H9 (cell line): ENCODE measurements at regions not wholly inside any gene's neighbourhood (a gene's known extent, or its start where the extent isn't known, plus 50 kb on each side); places are given as distances from the start of the nearest gene placed in this dataset.
A peak's percentile ranks its signal among the peaks of the same experiment; 100 is the strongest.

Experiments used
- DNase-seq: peaks from one replicate; pipeline ENCODE4 v3.0.0-alpha.2; 2017
- H2AFZ ChIP-seq: one replicate; pipeline ENCODE4 v1.6.1; 2013; ENCODE audit warnings: mild to moderate bottlenecking, low read length, control low read depth, moderate library complexity
- H2AK5ac ChIP-seq: 2 replicates; pipeline ENCODE4 v1.6.1; 2013; ENCODE audit warnings: low read length, control low read depth, mixed read lengths; ENCODE audit not compliant: insufficient read length
- H2BK120ac ChIP-seq: one replicate; pipeline ENCODE4 v1.6.1; 2013; ENCODE audit warnings: low read depth, mild to moderate bottlenecking, low read length, control low read depth, inconsistent platforms; ENCODE audit not compliant: poor library complexity, severe bottlenecking
- H2BK12ac ChIP-seq: 2 replicates; pipeline ENCODE4 v1.6.1; 2013; ENCODE audit warnings: low read length, control low read depth, mixed read lengths, low read depth; ENCODE audit not compliant: insufficient read length
- H2BK15ac ChIP-seq: 2 replicates; pipeline ENCODE4 v1.6.1; 2013; ENCODE audit warnings: low read depth, low read length, control low read depth
- H2BK20ac ChIP-seq: one replicate; pipeline ENCODE4 v1.6.1; 2013; ENCODE audit warnings: low read depth, mild to moderate bottlenecking, low read length, control low read depth, inconsistent platforms; ENCODE audit not compliant: poor library complexity, severe bottlenecking
- H2BK5ac ChIP-seq: 2 replicates; pipeline ENCODE4 v1.6.1; 2013; ENCODE audit warnings: low read length, control low read depth, mixed read lengths; ENCODE audit not compliant: insufficient read length
- H3K14ac ChIP-seq: 2 replicates; pipeline ENCODE4 v1.6.1; 2013; ENCODE audit warnings: low read length, control low read depth; ENCODE audit not compliant: insufficient read depth
- H3K18ac ChIP-seq: 2 replicates; pipeline ENCODE4 v1.6.1; 2013; ENCODE audit warnings: low read depth, mild to moderate bottlenecking, mixed read lengths, low read length, control low read depth; ENCODE audit not compliant: insufficient read length
- H3K23ac ChIP-seq: 2 replicates; pipeline ENCODE4 v1.6.1; 2013; ENCODE audit warnings: low read length, control low read depth, mixed read lengths, low read depth; ENCODE audit not compliant: insufficient read length
- H3K23me2 ChIP-seq: 2 replicates; pipeline ENCODE4 v1.6.1; 2013; ENCODE audit warnings: low read depth, mild to moderate bottlenecking, mixed read lengths, low read length, control low read depth; ENCODE audit not compliant: insufficient read length, poor library complexity, severe bottlenecking
- H3K27ac ChIP-seq: 2 replicates; pipeline ENCODE4 v1.5.1; 2013; ENCODE audit warnings: low read length, control low read depth, mixed read lengths, low read depth; ENCODE audit not compliant: insufficient read length
- H3K27me3 ChIP-seq: 2 replicates; pipeline ENCODE4 v1.6.1; 2013; ENCODE audit warnings: low read length, control low read depth, inconsistent platforms; ENCODE audit not compliant: insufficient read depth
- H3K4ac ChIP-seq: 2 replicates; pipeline ENCODE4 v1.6.1; 2013; ENCODE audit warnings: low read depth, mild to moderate bottlenecking, control low read depth, inconsistent platforms, low read length, moderate library complexity
- H3K4me1 ChIP-seq: 2 replicates; pipeline ENCODE4 v1.6.1; 2013; ENCODE audit warnings: low read length, control low read depth, inconsistent platforms; ENCODE audit not compliant: insufficient read depth
- H3K4me2 ChIP-seq: 2 replicates; pipeline ENCODE4 v1.6.1; 2013; ENCODE audit warnings: low read length, control low read depth, mixed read lengths; ENCODE audit not compliant: insufficient read length, insufficient read depth
- H3K56ac ChIP-seq: 2 replicates; pipeline ENCODE4 v1.6.1; 2013; ENCODE audit warnings: low read depth, mild to moderate bottlenecking, mixed read lengths, low read length, control low read depth; ENCODE audit not compliant: insufficient read length
- H3K79me1 ChIP-seq: 2 replicates; pipeline ENCODE4 v1.6.1; 2013; ENCODE audit warnings: low read depth, mild to moderate bottlenecking, moderate library complexity, low read length, control low read depth, inconsistent platforms; ENCODE audit not compliant: insufficient read depth, poor library complexity, severe bottlenecking
- H3K79me2 ChIP-seq: 2 replicates; pipeline ENCODE4 v1.6.1; 2013; ENCODE audit warnings: low read length, control low read depth, inconsistent platforms; ENCODE audit not compliant: insufficient read depth
- H3K9ac ChIP-seq: 2 replicates; pipeline ENCODE4 v1.6.1; 2013; ENCODE audit warnings: low read length, control low read depth, mixed read lengths; ENCODE audit not compliant: insufficient read length; ENCODE audit errors: extremely low read depth
- H3K9me3 ChIP-seq: one replicate; pipeline ENCODE4 v1.6.1; 2013; ENCODE audit warnings: low read depth, low read length, inconsistent platforms; ENCODE audit not compliant: control insufficient read depth
- H3T11ph ChIP-seq: one replicate; pipeline ENCODE4 v1.6.1; 2013; ENCODE audit warnings: mild to moderate bottlenecking, low read length, control low read depth, inconsistent platforms
- H4K20me1 ChIP-seq: one replicate; pipeline ENCODE4 v1.6.1; 2013; ENCODE audit not compliant: control insufficient read depth, insufficient read length, insufficient read depth
- H4K5ac ChIP-seq: 2 replicates; pipeline ENCODE4 v1.6.1; 2013; ENCODE audit warnings: low read depth, mild to moderate bottlenecking, mixed read lengths, low read length, control low read depth; ENCODE audit not compliant: insufficient read length
- H4K8ac ChIP-seq: replicated peaks from 2 replicates; pipeline ENCODE4 v1.6.1; 2013; ENCODE audit warnings: low read length, control low read depth, mixed read lengths, low read depth; ENCODE audit not compliant: insufficient read length
- H4K91ac ChIP-seq: 2 replicates; pipeline ENCODE4 v1.6.1; 2013; ENCODE audit warnings: low read depth, mild to moderate bottlenecking, moderate library complexity, mixed read lengths, low read length, control low read depth; ENCODE audit not compliant: insufficient read length
- H3K27ac Mint-ChIP-seq, 3 experiments: 2 replicates in 2 of 3; 3 replicates in 1 of 3; pipeline ENCODE4 v1.8.0; 2020 to 2021; ENCODE audit warnings: mixed read lengths in 3 of 3, mild to moderate bottlenecking in 1 of 3, moderate library complexity in 1 of 3
- H3K27me3 Mint-ChIP-seq: 2 replicates; pipeline ENCODE4 v1.8.0; 2021; ENCODE audit warnings: low read depth, mild to moderate bottlenecking, moderate library complexity, mixed read lengths
- H3K36me3 Mint-ChIP-seq, 3 experiments: 2 replicates in 2 of 3; 3 replicates in 1 of 3; pipeline ENCODE4 v1.8.0; 2020 to 2021; ENCODE audit warnings: low read depth in 3 of 3, mixed read lengths in 3 of 3; ENCODE audit not compliant: insufficient read depth in 1 of 3
- H3K4me1 Mint-ChIP-seq, 2 experiments: 2 replicates each; pipeline ENCODE4 v1.8.0; 2020; ENCODE audit warnings: mixed read lengths in 2 of 2
- H3K4me3 Mint-ChIP-seq, 2 experiments: 2 replicates in 1 of 2; 3 replicates in 1 of 2; pipeline ENCODE4 v1.8.0; 2020 to 2021; ENCODE audit warnings: mild to moderate bottlenecking in 2 of 2, mixed read lengths in 2 of 2, moderate library complexity in 1 of 2
- H3K9me3 Mint-ChIP-seq, 2 experiments: 2 replicates in 1 of 2; 3 replicates in 1 of 2; pipeline ENCODE4 v1.8.0; 2020; ENCODE audit warnings: mild to moderate bottlenecking in 2 of 2, mixed read lengths in 2 of 2, moderate library complexity in 1 of 2
- WGBS: extraction: QIAGEN DNeasy Blood & Tissue Kit; methylation state at CpG from one replicate; pipeline ENCODE4 v1.1.7; 2013; ENCODE audit warnings: missing lambda C conversion rate, low lambda C conversion rate, mixed read lengths; ENCODE audit not compliant: insufficient read length; ENCODE audit errors: extremely low coverage; 5-methylcytosine and 5-hydroxymethylcytosine counted together
- TF ChIP-seq, protein P1 (sequence below): fragments of 200-600 bp; sonication (generic); conservative IDR thresholded peaks from 3 replicates; pipeline ENCODE4 v1.8.0; 2021; ENCODE audit warnings: antibody characterized with exemption, mild to moderate bottlenecking

DNA sequence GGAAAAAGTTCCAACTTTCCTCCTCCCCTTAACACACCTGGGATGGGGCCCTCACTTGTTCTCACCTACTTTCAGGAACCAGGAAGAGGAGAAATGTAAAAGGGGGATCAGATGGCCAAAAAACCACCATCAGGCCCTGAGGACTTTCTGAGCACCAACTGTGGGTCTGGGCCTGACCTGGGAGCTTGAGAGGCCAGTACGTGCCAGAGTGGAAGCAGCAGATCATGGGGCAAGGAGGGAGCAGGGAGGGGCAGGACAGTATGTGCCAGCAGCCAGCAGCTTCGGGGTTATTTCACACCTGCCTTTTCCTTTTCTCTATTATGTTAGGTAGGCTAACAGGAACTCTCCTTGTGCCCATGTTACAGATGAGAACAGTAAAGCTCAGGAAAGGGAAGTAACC, 118.8 kb upstream of the UNC5B start:
- Histone ChIP-seq H2BK120ac (no peak overlapping the region), H4K5ac (no peak overlapping the region), H3K23ac (no peak overlapping the region), H3K18ac (no peak overlapping the region), H3K4me2 (no peak overlapping the region), H3K27me3 (no peaks in the 10 kb centered on the region), H3T11ph (no peak overlapping the region), H2AK5ac (no peak overlapping the region), H4K8ac (no peak overlapping the region), H2BK12ac (no peak overlapping the region), H4K91ac (no peak overlapping the region), H2BK20ac (no peak overlapping the region), H3K9me3 (no peaks in the 10 kb centered on the region), H2BK5ac (no peak overlapping the region), H3K56ac (no peak overlapping the region), H2AFZ (no peak overlapping the region), H2BK15ac (no peak overlapping the region; the same call in 1 of the 2 replicates), H3K79me1 (no peaks in the 10 kb centered on the region), H3K14ac (0 out of 2 replicates have a peak overlapping the region, but pooled peaks have one; percentile 20), H3K23me2 (no peaks in the 10 kb centered on the region), H4K20me1 (no peaks in the 10 kb centered on the region), H3K27ac (no peak overlapping the region), H3K9ac (no peak overlapping the region), H3K79me2 (no peaks in the 10 kb centered on the region), H3K4ac (no peak overlapping the region), H3K4me1 (no peaks in the 10 kb centered on the region; the same call in 1 of the 2 replicates)
- Mint-ChIP-seq H3K36me3 (no peaks in the 10 kb centered on the region), H3K9me3 (no peaks in the 10 kb centered on the region; a peak in 2 of 5 replicates), H3K27me3 (peaks cover 20% of the 10 kb centered on the region), H3K4me3 (no peak overlapping the region), H3K4me1 (peaks cover 8 to 20% of the 10 kb centered on the region in 2 experiments), H3K27ac (no peak overlapping the region)
- no CpG with 5 or more reads among the region's 2 CpGs for WGBS
- DNase-seq, result no peak
- TF ChIP-seq, protein P1, sequence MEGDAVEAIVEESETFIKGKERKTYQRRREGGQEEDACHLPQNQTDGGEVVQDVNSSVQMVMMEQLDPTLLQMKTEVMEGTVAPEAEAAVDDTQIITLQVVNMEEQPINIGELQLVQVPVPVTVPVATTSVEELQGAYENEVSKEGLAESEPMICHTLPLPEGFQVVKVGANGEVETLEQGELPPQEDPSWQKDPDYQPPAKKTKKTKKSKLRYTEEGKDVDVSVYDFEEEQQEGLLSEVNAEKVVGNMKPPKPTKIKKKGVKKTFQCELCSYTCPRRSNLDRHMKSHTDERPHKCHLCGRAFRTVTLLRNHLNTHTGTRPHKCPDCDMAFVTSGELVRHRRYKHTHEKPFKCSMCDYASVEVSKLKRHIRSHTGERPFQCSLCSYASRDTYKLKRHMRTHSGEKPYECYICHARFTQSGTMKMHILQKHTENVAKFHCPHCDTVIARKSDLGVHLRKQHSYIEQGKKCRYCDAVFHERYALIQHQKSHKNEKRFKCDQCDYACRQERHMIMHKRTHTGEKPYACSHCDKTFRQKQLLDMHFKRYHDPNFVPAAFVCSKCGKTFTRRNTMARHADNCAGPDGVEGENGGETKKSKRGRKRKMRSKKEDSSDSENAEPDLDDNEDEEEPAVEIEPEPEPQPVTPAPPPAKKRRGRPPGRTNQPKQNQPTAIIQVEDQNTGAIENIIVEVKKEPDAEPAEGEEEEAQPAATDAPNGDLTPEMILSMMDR, result no peak
